ENCODE measurements at regions not wholly inside any gene's neighbourhood (a gene's known extent, or its start where the extent isn't known, plus 50 kb on each side); places are given as distances from the start of the nearest gene placed in this dataset.

GRCh38 chr21:23480591-23481270 lies 2126.6 kb downstream of the MRPL39 start:
- no TSS peak for BruUV-seq (replicated peaks)

More at GRCh38 chr21:23480591-23481270, 2126.6 kb downstream of the MRPL39 start:
- no peak overlapping the region for H2BK5ac ChIP-seq (ENCODE audit: low read depth, low read length, poor library complexity, severe bottlenecking)
- no peak overlapping the region for H2BK20ac ChIP-seq (ENCODE audit: low read depth, low read length)
- ChIA-PET POLR2A (ENCODE audit: unreplicated experiment) (no interaction called here), CTCF (no interaction called here)
- no peak overlapping the region for H3K56ac ChIP-seq (ENCODE audit: extremely low read depth, insufficient read depth, low read length)
- no peak overlapping the region for H2AK5ac ChIP-seq (ENCODE audit: low read depth, low read length)
- no peak overlapping the region for H4K8ac ChIP-seq (ENCODE audit: low read depth in 2 of 2, low read length in 2 of 2)
- no peak overlapping the region for H2AFZ ChIP-seq (replicated peaks; ENCODE audit: low read length, poor library complexity)
- no peak overlapping the region for H3K4ac ChIP-seq (ENCODE audit: low read depth, low read length)
- no peaks in the 10 kb centered on the region for H4K20me1 ChIP-seq (ENCODE audit: insufficient read depth, low read length)
- H4K5ac ChIP-seq (ENCODE audit: low read depth, low read length): no peak overlapping the region
- H3K4me1 ChIP-seq (ENCODE audit: control insufficient read depth, insufficient read depth, low read length): no peaks in the 10 kb centered on the region
- in situ Hi-C loops (cut with MboI; ENCODE audit: low sequenced_read_pairs): no loop called here
- intact Hi-C loops (cut with micrococcal nuclease): no loop called here
- WGBS, 2 experiments (ENCODE audit: extremely low coverage in 2 of 2, insufficient read length in 1 of 2): no CpG with 5 or more reads among the region's 1 CpG
- H3K9me1 ChIP-seq (ENCODE audit: insufficient read depth, low read length): no peaks in the 10 kb centered on the region
- no peaks in the 10 kb centered on the region for H3K79me1 ChIP-seq (ENCODE audit: low read depth in 1 of 2, low read length in 2 of 2)
- TF ChIP-seq USF2 (IDR thresholded peaks at IDR 0.05; ENCODE audit: low read depth, low read length) (no peak), FOS (IDR thresholded peaks at IDR 0.05; ENCODE audit: low read depth, low read length) (no peak), ELK1 (IDR thresholded peaks at IDR 0.05; ENCODE audit: borderline replicate concordance, low read depth, low read length) (no peak), MAFK (IDR thresholded peaks at IDR 0.05; ENCODE audit: low read depth, low read length) (no peak), CHD1 (IDR thresholded peaks at IDR 0.05; ENCODE audit: low read depth, low read length) (no peak), RCOR1 (IDR thresholded peaks at IDR 0.05; ENCODE audit: insufficient replicate concordance, low read length) (no peak), POLR2A (IDR thresholded peaks at IDR 0.05; ENCODE audit: low read depth, low read length) (no peak), MXI1 (IDR thresholded peaks at IDR 0.05; ENCODE audit: borderline replicate concordance, low read depth, low read length) (no peak), SMC3 (IDR thresholded peaks at IDR 0.05; ENCODE audit: low read depth, low read length) (no peak), CEBPB (IDR thresholded peaks at IDR 0.05; ENCODE audit: low read depth, low read length) (no peak), RAD21 (IDR thresholded peaks at IDR 0.05; ENCODE audit: low read length) (no peak), CTCF (conservative IDR thresholded peaks at IDR 0.05; ENCODE audit: low read depth, low read length) (no peak), BHLHE40 (IDR thresholded peaks at IDR 0.05; ENCODE audit: low read depth, low read length) (no peak), NFE2L2 (IDR thresholded peaks at IDR 0.05; ENCODE audit: low read depth, low read length) (no peak), MAZ (IDR thresholded peaks at IDR 0.05; ENCODE audit: borderline replicate concordance, low read depth, low read length) (no peak)
- H2AK9ac ChIP-seq (replicated peaks; ENCODE audit: low read depth, low read length, poor library complexity): no peak overlapping the region
- H4K91ac ChIP-seq (ENCODE audit: insufficient read depth, low read depth, low read length): no peak overlapping the region
- H3K36me3 ChIP-seq (ENCODE audit: control insufficient read depth, insufficient read depth, low read length): no peaks in the 10 kb centered on the region
- no peak overlapping the region for H3K27ac ChIP-seq (ENCODE audit: insufficient read depth, low read length)
- no peak overlapping the region for H2BK15ac ChIP-seq (ENCODE audit: low read depth, low read length)
- H3K4me2 ChIP-seq (ENCODE audit: low read depth, low read length): no peak overlapping the region
- H3K14ac ChIP-seq (replicated peaks; ENCODE audit: low read depth, low read length): no peak overlapping the region
- H3K27me3 ChIP-seq (ENCODE audit: control insufficient read depth, insufficient read depth, low read length): no peaks in the 10 kb centered on the region
- H2BK120ac ChIP-seq (ENCODE audit: low read depth, low read length): no peak overlapping the region
- no peak for DNase-seq
- no peak overlapping the region for H3K9ac ChIP-seq (ENCODE audit: low read depth, low read length)
- no peak overlapping the region for H3K4me3 ChIP-seq (ENCODE audit: insufficient read depth, low read depth, low read length)
- H3K9me3 ChIP-seq (ENCODE audit: control insufficient read depth, insufficient read depth, low read length): peaks cover 8% of the 10 kb centered on the region
- H3K23ac ChIP-seq (ENCODE audit: low read depth, low read length): no peak overlapping the region
- H3K18ac ChIP-seq (ENCODE audit: low read depth, low read length): no peak overlapping the region
- ATAC-seq (ENCODE audit: low read depth): no peak
- dilution Hi-C loops (cut with HindIII; ENCODE audit: low sequenced_read_pairs, unreplicated experiment): no loop called here

Data from IMR-90 (cell line).